Natural killer cell treated with Interleukin-12 subunit alpha and Interleukin-12 subunit beta and Interleukin-15 and Interleukin-18, amount 100 ng/mL, for 72 hours (primary cell): ENCODE measurements at regions not wholly inside any gene's neighbourhood (a gene's known extent, or its start where the extent isn't known, plus 50 kb on each side); places are given as distances from the start of the nearest gene placed in this dataset.
"Not testable (repeated sequence)": the region's sequence is repeated elsewhere in the genome, so short reads cannot be mapped to it uniquely, and the experiment has no call there.

Experiments used
- ATAC-seq, 2 donors: fragments of 150-1000 bp; cut with Tn5 transposase in 1 of 2; sonication (Bioruptor Pico), chemical (Tn5 transposase) in 1 of 2; 2 replicates each; pipeline ENCODE4 v1.10.0; 2021
- DNase-seq: peaks from one replicate; pipeline ENCODE4 v3.0.0; 2022; ENCODE audit warnings: low spot score
- H3K27ac Mint-ChIP-seq, 2 donors: 1 replicate in 1 of 2; 2 replicates in 1 of 2; pipeline ENCODE4 v1.8.0; 2022; ENCODE audit warnings: mixed read lengths in 2 of 2, mild to moderate bottlenecking in 1 of 2, moderate library complexity in 1 of 2
- H3K27me3 Mint-ChIP-seq, 2 donors: 1 replicate in 1 of 2; 2 replicates in 1 of 2; pipeline ENCODE4 v1.8.0; 2022; ENCODE audit warnings: mixed read lengths in 2 of 2
- H3K36me3 Mint-ChIP-seq: one replicate; pipeline ENCODE4 v1.8.0; 2022; ENCODE audit warnings: mixed read lengths
- H3K4me1 Mint-ChIP-seq, 2 donors: 1 replicate in 1 of 2; 2 replicates in 1 of 2; pipeline ENCODE4 v1.8.0; 2022; ENCODE audit warnings: low read depth in 2 of 2, mixed read lengths in 2 of 2, mild to moderate bottlenecking in 1 of 2
- H3K4me3 Mint-ChIP-seq: one replicate; pipeline ENCODE4 v1.8.0; 2022; ENCODE audit warnings: mixed read lengths
- H3K9me3 Mint-ChIP-seq: 2 replicates; pipeline ENCODE4 v1.8.0; 2022; ENCODE audit warnings: mixed read lengths

GRCh38 chr4:124104101-124104500 is 608.4 kb downstream of the ANKRD50 start:
- ATAC-seq, result no peak
- H3K4me1 Mint-ChIP-seq, result no peaks in the 10 kb centered on the region
- no peak overlapping the region for H3K27ac Mint-ChIP-seq
- H3K27me3 Mint-ChIP-seq, result no peaks in the 10 kb centered on the region
- no peak overlapping the region for H3K4me3 Mint-ChIP-seq
- no peaks in the 10 kb centered on the region for H3K36me3 Mint-ChIP-seq
- no peak for DNase-seq
- H3K9me3 Mint-ChIP-seq, result peaks cover 4% of the 10 kb centered on the region

DNA sequence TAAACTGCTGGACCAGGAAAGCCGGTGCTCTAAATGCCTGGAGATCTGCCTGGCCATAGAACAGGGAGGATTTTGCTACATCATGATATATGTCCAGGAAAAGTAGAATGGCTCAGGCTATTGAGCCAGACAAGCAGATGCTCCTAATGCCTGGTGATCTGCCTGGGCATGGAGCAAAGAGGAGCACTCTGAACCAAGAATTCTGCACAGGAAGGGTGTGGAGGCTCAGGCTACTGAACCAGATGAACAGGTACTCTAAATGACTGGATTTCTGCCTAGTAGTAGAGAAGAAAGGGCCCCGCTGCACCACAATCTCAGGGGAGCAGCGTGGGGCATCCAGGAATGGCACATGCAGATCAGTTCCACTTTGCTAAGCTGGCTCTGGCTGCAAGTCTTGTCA is 607.9 kb downstream of the ANKRD50 start:
- no peak for DNase-seq
- no peak for ATAC-seq
- Mint-ChIP-seq H3K9me3 (peaks cover 4% of the 10 kb centered on the region), H3K27ac (no peak overlapping the region), H3K36me3 (no peaks in the 10 kb centered on the region), H3K4me1 (no peaks in the 10 kb centered on the region), H3K27me3 (no peaks in the 10 kb centered on the region), H3K4me3 (no peak overlapping the region)

DNA sequence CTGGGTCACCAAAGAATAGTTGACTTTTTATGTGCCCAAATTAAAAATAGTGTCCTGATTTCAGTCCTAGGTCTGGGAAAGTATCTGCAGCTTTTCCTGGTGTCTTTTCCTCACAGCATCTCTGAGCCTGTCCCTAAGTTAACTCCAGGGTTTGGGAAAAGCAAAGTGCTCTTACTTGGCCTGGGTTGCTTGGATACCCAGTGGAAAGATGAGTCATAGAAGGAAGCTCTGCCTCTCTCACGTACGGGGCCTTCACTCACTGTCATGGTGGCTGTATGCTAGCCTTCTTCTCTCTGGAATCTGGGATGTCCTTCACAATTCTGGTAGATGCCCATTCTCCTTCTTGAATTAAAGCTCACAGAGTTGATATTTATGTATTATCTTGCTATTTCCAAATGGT is 607.3 kb downstream of the ANKRD50 start:
- no peaks in the 10 kb centered on the region for H3K27me3 Mint-ChIP-seq
- no peak overlapping the region for H3K4me3 Mint-ChIP-seq
- no peak for ATAC-seq
- DNase-seq, result no peak
- H3K27ac Mint-ChIP-seq, result no peak overlapping the region
- peaks cover 4% of the 10 kb centered on the region for H3K9me3 Mint-ChIP-seq
- H3K36me3 Mint-ChIP-seq, result no peaks in the 10 kb centered on the region
- no peaks in the 10 kb centered on the region for H3K4me1 Mint-ChIP-seq

DNA sequence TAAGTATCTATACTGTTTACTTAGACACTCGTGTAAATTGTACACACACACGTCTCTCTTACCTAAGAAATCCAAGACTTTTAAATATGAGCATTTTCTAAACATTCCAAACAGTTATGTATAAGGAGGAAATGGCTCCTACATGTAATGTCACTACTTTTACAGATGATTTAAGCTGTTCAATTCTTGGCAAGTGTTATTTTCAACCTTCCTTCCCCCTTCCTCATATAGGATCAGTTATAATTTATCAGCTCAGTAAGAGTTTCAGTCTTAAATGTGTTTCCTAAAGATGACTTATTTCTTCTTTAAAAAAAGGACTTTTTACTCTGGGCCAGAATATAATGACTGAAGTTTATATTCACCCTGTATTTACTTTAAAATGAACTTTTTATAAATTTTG is 601.1 kb downstream of the ANKRD50 start:
- no peaks in the 10 kb centered on the region for H3K27me3 Mint-ChIP-seq
- H3K27ac Mint-ChIP-seq, result no peak overlapping the region
- DNase-seq, result no peak
- H3K36me3 Mint-ChIP-seq, result no peaks in the 10 kb centered on the region
- H3K4me3 Mint-ChIP-seq, result no peak overlapping the region
- no peak for ATAC-seq
- no peaks in the 10 kb centered on the region for H3K9me3 Mint-ChIP-seq
- no peaks in the 10 kb centered on the region for H3K4me1 Mint-ChIP-seq

- Mint-ChIP-seq H3K4me1 (no peaks in the 10 kb centered on the region), H3K36me3 (no peaks in the 10 kb centered on the region), H3K4me3 (no peak overlapping the region), H3K27ac (no peak overlapping the region), H3K27me3 (no peaks in the 10 kb centered on the region), H3K9me3 (no peaks in the 10 kb centered on the region)
- no peak for ATAC-seq
- no peak for DNase-seq
Observed at GRCh38 chr4:124111922-124112321, 600.6 kb downstream of the ANKRD50 start.

DNA sequence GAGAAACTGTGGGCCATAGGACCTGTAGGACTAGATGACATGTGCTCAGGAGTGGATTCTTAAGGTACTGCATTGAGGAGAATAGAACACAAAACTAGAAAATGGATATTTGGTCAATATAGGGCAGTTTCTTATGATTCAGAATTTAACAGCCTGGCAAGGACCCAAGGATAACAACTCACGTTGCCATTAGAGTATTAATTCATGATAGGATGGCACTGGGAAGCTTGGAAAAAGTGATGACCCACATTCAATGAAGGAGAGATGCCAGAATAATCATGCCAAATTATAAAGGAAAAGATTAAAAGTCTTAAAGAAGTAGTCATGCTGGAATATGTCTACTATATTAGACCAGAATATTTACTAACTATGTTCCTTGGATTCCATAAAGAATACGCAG is 594.5 kb downstream of the ANKRD50 start:
- Mint-ChIP-seq H3K9me3 (no peaks in the 10 kb centered on the region), H3K4me3 (no peak overlapping the region), H3K27ac (no peak overlapping the region), H3K36me3 (no peaks in the 10 kb centered on the region), H3K27me3 (no peaks in the 10 kb centered on the region), H3K4me1 (no peaks in the 10 kb centered on the region)
- ATAC-seq, result no peak
- DNase-seq, result no peak

DNA sequence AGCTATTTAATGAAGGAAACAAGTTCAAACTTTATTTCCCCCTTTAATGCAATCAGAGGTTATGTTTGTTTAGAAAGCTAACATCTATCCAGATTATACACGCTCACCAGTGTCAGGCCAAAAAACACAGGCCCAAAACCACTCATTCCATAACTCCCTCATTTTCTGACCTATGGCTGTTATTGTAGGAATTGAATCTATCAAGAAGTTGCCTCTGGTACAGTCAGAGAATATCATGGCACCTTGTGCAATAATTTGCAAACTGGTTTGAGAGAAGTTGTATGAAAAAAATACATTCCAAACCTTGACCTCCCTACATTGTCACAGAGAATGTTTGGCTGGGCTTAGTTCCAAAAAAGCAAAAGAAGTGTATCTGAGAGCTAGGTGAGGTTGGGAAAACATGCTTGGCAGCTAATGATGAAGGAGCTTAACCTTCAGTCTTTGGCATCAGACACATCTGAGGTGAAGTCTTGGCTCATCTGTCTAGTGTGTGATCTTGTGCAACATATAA is 591.0 kb downstream of the ANKRD50 start:
- ATAC-seq (no peak), DNase-seq (no peak)
- Mint-ChIP-seq H3K4me3 (no peak overlapping the region), H3K4me1 (no peaks in the 10 kb centered on the region), H3K9me3 (peaks cover 3% of the 10 kb centered on the region), H3K27me3 (no peaks in the 10 kb centered on the region), H3K36me3 (no peaks in the 10 kb centered on the region), H3K27ac (no peak overlapping the region)

DNA sequence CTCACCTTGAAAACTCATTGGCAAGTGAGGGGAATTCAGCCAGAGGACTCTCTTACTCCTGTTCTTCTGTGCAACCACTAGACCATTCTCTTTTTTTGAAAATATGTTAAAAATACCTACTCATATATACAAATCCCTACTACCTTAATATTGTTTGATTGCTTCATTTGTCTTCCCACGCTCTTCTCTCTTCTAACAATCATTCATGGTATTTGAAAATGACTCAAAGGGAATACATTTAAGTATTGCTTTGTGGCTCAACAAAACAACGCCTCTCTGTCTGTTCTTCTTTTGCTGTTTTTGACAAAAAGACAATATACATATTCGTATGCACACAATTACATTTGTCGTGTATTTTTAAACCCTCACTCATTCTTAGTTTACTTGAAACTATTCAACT is 589.4 kb downstream of the ANKRD50 start:
- Mint-ChIP-seq H3K36me3 (no peaks in the 10 kb centered on the region), H3K4me3 (no peak overlapping the region), H3K27ac (no peak overlapping the region), H3K9me3 (peaks cover 3% of the 10 kb centered on the region), H3K4me1 (no peaks in the 10 kb centered on the region), H3K27me3 (no peaks in the 10 kb centered on the region)
- ATAC-seq (no peak), DNase-seq (no peak)

DNA sequence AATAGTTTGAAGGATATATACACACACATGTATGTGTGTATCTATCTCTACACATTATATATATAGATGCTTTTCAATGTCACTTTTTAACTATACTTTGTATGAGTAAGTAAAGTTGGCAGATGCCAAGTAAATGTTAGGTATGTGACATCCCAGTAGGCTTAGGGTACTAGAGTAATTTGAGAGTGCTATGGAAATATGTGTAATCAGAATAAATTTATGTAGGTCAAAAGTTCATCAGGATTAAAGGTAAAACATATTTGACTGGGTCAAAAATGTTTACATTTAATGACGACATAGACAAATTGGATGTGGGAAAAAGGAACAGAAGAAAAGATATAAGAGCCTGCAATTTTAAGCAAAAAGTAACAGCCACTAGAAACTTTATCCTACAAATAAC is 588.8 kb downstream of the ANKRD50 start:
- H3K4me3 Mint-ChIP-seq, result no peak overlapping the region
- H3K9me3 Mint-ChIP-seq, result peaks cover 7% of the 10 kb centered on the region
- no peaks in the 10 kb centered on the region for H3K36me3 Mint-ChIP-seq
- H3K4me1 Mint-ChIP-seq, result no peaks in the 10 kb centered on the region
- H3K27ac Mint-ChIP-seq, result no peak overlapping the region
- H3K27me3 Mint-ChIP-seq, result no peaks in the 10 kb centered on the region
- ATAC-seq (no peak), DNase-seq (no peak)

DNA sequence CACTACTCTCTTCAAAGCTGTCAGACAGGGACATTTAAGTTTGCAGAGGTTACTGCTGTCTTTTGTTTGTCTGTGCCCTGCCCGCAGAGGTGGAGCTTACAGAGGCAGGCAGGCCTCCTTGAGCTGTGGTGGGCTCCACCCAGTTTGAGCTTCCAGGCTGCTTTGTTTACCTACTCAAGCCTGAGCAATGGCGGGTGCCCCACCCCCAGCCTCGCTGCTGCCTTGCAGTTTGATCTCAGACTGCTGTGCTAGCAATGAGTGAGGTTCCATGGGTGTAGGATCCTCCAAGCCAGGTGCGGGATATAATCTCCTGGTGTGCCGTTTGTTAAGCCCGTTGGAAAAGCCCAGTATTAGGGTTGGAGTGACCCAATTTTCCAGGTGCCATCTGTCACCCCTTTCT is 581.2 kb downstream of the ANKRD50 start:
- not testable (repeated sequence) for H3K27ac Mint-ChIP-seq, H3K27me3 Mint-ChIP-seq, ATAC-seq, H3K36me3 Mint-ChIP-seq, H3K4me3 Mint-ChIP-seq, H3K4me1 Mint-ChIP-seq, DNase-seq
- peaks cover 18% of the 10 kb centered on the region for H3K9me3 Mint-ChIP-seq

- ATAC-seq (no peak), DNase-seq (no peak)
- Mint-ChIP-seq H3K27ac (no peak overlapping the region), H3K9me3 (peaks cover 18% of the 10 kb centered on the region), H3K4me3 (no peak overlapping the region), H3K4me1 (no peaks in the 10 kb centered on the region), H3K27me3 (no peaks in the 10 kb centered on the region), H3K36me3 (peaks cover 6% of the 10 kb centered on the region)
Observed at GRCh38 chr4:124132161-124132560, 580.4 kb downstream of the ANKRD50 start.

GRCh38 chr4:124133753-124134152 is 578.8 kb downstream of the ANKRD50 start:
- Mint-ChIP-seq H3K36me3 (peaks cover 6% of the 10 kb centered on the region), H3K4me3 (no peak overlapping the region), H3K9me3 (peaks cover 15% of the 10 kb centered on the region), H3K27ac (no peak overlapping the region), H3K4me1 (no peaks in the 10 kb centered on the region), H3K27me3 (no peaks in the 10 kb centered on the region)
- ATAC-seq (no peak), DNase-seq (no peak)

GRCh38 chr4:124135409-124135813 is 577.1 kb downstream of the ANKRD50 start:
- Mint-ChIP-seq H3K27ac (no peak overlapping the region), H3K4me3 (no peak overlapping the region), H3K27me3 (no peaks in the 10 kb centered on the region), H3K9me3 (peaks cover 15% of the 10 kb centered on the region), H3K36me3 (peaks cover 6% of the 10 kb centered on the region), H3K4me1 (no peaks in the 10 kb centered on the region)
- DNase-seq (no peak), ATAC-seq (no peak)

DNA sequence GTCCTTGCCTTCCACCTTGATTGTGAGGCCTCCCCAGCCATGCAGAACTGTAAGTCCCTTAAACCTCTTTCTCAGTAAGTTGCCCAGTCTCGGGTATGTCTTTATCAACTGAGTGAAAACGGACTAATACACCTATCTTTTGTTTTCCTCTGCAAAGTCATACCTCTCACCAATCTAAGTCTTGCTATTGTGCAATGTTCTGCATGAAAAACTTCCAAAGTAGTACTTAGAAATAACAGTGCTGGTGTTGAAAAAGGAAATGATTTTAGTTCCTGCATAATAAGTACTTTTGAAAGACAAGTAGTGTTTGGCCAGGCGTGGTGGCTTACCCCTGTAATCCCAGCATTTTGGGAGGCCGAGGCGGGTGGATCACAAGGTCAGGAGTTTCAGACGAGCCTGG is 573.5 kb downstream of the ANKRD50 start:
- no peaks in the 10 kb centered on the region for H3K27me3 Mint-ChIP-seq
- ATAC-seq, result no peak
- H3K4me3 Mint-ChIP-seq, result no peak overlapping the region
- DNase-seq, result no peak
- H3K9me3 Mint-ChIP-seq, result peaks cover 9% of the 10 kb centered on the region
- no peaks in the 10 kb centered on the region for H3K4me1 Mint-ChIP-seq
- H3K27ac Mint-ChIP-seq, result no peak overlapping the region
- no peaks in the 10 kb centered on the region for H3K36me3 Mint-ChIP-seq

DNA sequence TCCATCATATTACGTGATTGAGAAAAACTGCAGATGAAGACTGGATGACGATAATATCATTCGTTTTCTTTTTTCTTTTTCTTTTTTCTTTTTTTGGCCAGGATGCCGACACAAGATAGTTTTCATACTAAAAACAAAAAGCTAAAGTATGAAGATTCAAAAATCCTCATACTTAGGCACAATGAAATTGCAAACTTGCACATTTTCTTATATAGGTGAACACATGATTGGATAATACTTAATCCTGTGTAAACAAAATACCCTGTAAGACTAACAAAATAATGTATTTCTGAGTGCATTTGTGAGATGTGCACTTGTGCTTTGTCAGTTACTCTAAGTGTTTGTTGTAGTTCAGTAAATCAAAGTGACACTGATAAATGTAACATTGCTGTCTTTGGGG is 568.9 kb downstream of the ANKRD50 start:
- Mint-ChIP-seq H3K4me1 (no peaks in the 10 kb centered on the region), H3K27ac (no peak overlapping the region), H3K9me3 (peaks cover 4% of the 10 kb centered on the region), H3K36me3 (no peaks in the 10 kb centered on the region), H3K27me3 (no peaks in the 10 kb centered on the region), H3K4me3 (no peak overlapping the region)
- no peak for ATAC-seq
- DNase-seq, result no peak
